GM12874 (cell line): ENCODE measurements at regions not wholly inside any gene's neighbourhood (a gene's known extent, or its start where the extent isn't known, plus 50 kb on each side); places are given as distances from the start of the nearest gene placed in this dataset.

Experiments used
- TF ChIP-seq, protein P1 (sequence below): IDR thresholded peaks from 2 replicates; pipeline ENCODE4 v1.5.1; 2011; ENCODE audit warnings: low read depth, mild to moderate bottlenecking, control low read depth, low read length, moderate library complexity; ENCODE audit not compliant: insufficient read depth

DNA sequence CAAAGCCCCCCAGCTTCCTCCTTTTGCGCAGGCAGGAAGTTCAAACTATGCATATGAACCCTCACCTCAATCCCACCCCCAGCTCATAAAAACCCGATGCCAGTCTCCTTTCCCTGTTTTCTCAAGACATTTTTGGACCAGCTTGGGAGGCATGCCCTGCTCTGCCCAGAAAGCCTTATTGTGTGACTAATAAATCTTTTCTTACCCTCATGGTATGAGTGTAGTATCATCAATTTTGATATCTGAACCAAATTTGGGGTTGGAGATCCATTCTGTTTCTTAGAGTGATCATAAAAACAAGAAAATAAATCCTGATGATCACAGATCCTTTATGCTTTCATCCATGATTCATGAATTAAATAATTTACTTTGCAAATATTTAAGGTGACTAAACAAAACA, 128.5 kb downstream of the ALG10B start:
- TF ChIP-seq, protein P1, sequence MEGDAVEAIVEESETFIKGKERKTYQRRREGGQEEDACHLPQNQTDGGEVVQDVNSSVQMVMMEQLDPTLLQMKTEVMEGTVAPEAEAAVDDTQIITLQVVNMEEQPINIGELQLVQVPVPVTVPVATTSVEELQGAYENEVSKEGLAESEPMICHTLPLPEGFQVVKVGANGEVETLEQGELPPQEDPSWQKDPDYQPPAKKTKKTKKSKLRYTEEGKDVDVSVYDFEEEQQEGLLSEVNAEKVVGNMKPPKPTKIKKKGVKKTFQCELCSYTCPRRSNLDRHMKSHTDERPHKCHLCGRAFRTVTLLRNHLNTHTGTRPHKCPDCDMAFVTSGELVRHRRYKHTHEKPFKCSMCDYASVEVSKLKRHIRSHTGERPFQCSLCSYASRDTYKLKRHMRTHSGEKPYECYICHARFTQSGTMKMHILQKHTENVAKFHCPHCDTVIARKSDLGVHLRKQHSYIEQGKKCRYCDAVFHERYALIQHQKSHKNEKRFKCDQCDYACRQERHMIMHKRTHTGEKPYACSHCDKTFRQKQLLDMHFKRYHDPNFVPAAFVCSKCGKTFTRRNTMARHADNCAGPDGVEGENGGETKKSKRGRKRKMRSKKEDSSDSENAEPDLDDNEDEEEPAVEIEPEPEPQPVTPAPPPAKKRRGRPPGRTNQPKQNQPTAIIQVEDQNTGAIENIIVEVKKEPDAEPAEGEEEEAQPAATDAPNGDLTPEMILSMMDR, result no peak

DNA sequence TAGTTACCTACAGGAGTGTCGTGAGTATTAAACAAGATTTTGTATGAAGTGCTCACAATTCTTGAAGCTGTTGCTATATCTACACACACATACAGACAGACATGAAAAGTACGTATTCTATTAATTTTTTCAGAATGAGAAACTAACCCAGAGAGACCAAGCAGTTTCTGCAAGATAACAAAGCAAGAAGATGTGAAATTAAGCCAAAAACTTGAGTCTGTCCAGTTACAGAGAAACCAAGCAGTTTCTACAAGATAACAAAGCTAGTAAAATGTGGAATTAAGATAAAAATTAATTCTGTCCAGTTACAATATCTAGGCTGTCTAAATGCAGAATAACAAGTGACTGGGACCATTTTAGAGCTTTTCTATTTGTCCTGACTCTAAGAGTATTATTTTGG, 132.4 kb downstream of the ALG10B start:
- TF ChIP-seq, protein P1, result no peak

DNA sequence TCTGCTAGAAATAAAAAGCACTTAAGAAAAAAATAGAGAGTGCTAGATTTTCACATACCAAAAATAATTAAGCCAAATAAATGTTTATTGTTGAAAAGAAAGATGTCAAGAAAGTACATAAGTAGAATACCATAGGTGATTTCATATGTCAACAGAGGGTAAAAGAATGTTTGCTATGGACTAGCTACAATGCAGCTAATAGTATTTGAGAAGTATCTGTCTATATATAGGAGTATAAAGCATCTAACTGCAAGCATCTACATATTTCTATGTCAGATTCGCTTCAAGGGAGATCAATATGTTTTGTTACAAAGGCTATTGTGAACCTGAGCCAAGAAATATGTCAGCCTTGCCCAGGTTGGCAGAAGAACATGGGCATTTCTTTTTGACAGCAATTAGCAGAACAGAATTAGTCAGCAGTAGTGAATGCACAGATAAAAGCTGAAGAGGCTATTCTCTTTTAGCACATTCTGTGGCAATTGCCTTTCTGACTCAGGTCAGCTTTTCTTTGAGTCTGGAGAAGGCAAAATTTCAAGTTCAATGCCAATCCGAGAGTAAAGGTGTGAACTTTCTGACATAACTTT, 140.1 kb downstream of the ALG10B start:
- TF ChIP-seq, protein P1, result no peak

DNA sequence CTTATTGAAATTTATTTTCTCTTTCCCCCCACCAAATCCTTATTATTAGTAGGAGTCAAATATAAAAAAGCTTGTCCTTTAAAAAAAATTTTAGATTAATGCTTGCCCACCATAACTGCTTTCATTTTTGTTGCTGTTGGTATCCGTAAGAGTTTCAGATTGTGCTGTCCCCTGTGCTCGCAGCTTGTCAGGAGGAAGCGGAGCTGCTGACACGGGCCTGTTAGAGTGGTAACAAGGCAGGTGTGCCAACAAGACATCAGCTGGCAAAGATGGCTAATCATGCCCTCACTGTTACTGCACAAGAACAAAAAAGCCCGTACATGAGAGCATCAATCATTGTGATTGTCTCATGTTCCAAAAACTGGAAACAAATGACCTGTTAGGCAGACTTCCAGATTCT, 148.4 kb downstream of the ALG10B start:
- TF ChIP-seq, protein P1, result no peak

DNA sequence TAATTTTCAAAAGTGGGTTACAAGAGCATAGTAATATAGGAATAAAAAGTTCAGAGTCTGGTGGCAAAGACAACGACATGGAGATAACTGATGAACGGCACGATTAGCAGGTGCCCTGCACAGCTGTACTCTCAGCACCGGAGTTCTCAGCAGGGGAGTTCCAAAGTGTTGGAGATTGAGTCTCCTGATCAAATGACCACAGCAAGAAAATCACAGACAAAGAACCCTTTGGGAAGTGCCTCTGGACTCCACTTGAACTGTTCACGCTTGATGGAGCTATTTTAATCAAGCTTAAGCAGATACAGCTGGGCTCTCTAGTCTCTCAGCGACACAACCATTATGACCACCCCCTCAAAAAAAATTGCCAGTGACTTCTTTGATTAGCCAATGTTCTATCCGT, 153.1 kb downstream of the ALG10B start:
- TF ChIP-seq, protein P1, result no peak

DNA sequence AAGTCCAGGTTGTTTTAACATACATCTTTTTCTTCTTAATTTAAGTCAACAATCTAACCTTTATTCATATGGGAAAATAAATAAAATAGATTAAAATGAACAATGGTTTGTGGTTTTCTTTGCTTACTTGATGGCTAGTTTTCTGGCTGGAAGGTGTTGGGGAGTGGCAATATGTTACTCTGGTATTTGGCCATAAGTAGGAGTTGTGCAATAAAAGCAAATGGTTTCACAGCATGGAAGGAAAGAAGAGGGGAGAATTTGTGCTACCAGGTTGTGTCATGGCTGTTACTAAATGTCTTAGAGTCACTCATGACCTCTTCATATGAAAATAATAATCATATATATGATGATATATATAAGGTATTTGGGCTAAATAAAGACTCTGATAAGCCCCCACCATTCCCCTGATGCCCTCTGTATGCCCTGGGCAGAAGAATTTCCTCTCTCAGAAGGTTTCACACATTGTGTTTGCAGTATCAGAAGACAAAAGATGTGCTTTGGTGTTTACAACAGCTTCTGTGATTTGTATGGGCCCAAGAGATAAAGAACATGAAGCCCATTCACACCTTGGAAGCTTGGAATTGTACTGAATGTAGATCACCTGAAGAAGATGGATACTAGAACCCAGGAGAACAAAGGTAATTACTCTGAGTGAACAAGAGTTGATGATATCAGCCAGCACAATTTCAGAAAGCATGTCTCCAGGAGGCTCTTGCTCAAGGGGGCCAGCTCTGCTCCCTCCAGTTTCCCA, 160.9 kb downstream of the ALG10B start:
- TF ChIP-seq, protein P1, result no peak

DNA sequence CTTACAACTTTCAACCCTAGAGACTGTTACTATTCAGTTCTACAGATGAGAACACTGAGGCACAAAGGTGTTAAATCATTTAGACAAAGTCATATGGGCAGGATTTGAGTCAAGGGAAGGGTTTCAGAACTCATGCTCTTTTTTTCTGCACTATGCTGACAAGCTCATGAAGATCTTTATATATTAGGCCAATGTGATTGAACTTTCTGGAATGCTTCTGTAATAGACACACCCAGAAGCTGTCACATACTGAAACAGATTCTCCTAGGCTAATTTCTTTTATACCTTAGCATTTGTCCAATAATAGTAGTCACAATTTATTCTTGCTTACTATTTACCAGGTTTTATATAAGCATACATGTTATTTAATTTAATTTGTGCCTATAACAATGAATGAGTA, 164.0 kb downstream of the ALG10B start:
- TF ChIP-seq, protein P1, result no peak
